WTC11 (cell line): ENCODE measurements at regions not wholly inside any gene's neighbourhood (a gene's known extent, or its start where the extent isn't known, plus 50 kb on each side); places are given as distances from the start of the nearest gene placed in this dataset.

ENCODE experiments used
- ATF6 ChIP-seq: sonication (generic); formaldehyde crosslinking; IDR thresholded peaks from 2 replicates; pipeline ENCODE4 v1.8.1; 2023; ENCODE audit warnings: mild to moderate bottlenecking, missing genetic modification reagents
- ETV6 ChIP-seq: sonication (generic); formaldehyde crosslinking; IDR thresholded peaks from 2 replicates; pipeline ENCODE4 v1.8.1; 2022; ENCODE audit warnings: mild to moderate bottlenecking, missing genetic modification reagents
- TF ChIP-seq, protein P1 (sequence below): sonication (generic); formaldehyde crosslinking; IDR thresholded peaks from 2 replicates; pipeline ENCODE4 v1.8.1; 2023; ENCODE audit warnings: mild to moderate bottlenecking, missing genetic modification reagents, moderate library complexity
- TF ChIP-seq, protein P2 (sequence below): sonication (generic); formaldehyde crosslinking; IDR thresholded peaks from 2 replicates; pipeline ENCODE4 v1.8.1; 2022; ENCODE audit warnings: missing genetic modification reagents, borderline replicate concordance
- TF ChIP-seq, protein P3 (sequence below): fragments of 200-600 bp; IDR thresholded peaks from 2 replicates; pipeline ENCODE4 v1.8.0; 2022; ENCODE audit warnings: antibody characterized with exemption

DNA sequence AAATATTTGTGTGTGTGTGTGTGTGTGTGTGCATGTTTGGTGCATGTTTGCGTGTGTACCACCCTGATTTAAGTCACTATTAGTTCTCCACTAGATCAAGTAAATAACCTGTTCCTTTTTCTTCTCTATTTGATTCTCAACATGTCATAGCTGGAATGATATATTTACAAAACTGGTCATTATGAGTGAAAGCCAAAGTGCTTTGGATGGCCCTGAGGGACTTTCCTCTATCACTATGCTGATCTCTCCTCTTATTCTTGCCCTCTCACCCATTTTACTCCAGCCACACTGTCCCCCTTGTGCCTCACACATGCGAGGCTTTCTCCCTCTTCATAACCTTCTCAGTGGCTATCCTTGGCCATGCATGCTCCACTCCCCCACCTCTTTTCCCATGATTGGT lies 144.6 kb upstream of the NMUR2 start:
- TF ChIP-seq ETV6 (CRISPR knock-in tag) (no peak), ATF6 (no peak)
- TF ChIP-seq, protein P1, sequence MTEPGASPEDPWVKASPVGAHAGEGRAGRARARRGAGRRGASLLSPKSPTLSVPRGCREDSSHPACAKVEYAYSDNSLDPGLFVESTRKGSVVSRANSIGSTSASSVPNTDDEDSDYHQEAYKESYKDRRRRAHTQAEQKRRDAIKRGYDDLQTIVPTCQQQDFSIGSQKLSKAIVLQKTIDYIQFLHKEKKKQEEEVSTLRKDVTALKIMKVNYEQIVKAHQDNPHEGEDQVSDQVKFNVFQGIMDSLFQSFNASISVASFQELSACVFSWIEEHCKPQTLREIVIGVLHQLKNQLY (CRISPR knock-in tag) = no peak
- TF ChIP-seq, protein P2, sequence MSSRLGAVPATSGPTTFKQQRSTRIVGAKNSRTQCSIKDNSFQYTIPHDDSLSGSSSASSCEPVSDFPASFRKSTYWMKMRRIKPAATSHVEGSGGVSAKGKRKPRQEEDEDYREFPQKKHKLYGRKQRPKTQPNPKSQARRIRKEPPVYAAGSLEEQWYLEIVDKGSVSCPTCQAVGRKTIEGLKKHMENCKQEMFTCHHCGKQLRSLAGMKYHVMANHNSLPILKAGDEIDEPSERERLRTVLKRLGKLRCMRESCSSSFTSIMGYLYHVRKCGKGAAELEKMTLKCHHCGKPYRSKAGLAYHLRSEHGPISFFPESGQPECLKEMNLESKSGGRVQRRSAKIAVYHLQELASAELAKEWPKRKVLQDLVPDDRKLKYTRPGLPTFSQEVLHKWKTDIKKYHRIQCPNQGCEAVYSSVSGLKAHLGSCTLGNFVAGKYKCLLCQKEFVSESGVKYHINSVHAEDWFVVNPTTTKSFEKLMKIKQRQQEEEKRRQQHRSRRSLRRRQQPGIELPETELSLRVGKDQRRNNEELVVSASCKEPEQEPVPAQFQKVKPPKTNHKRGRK (CRISPR knock-in tag) = no peak
- TF ChIP-seq, protein P3, sequence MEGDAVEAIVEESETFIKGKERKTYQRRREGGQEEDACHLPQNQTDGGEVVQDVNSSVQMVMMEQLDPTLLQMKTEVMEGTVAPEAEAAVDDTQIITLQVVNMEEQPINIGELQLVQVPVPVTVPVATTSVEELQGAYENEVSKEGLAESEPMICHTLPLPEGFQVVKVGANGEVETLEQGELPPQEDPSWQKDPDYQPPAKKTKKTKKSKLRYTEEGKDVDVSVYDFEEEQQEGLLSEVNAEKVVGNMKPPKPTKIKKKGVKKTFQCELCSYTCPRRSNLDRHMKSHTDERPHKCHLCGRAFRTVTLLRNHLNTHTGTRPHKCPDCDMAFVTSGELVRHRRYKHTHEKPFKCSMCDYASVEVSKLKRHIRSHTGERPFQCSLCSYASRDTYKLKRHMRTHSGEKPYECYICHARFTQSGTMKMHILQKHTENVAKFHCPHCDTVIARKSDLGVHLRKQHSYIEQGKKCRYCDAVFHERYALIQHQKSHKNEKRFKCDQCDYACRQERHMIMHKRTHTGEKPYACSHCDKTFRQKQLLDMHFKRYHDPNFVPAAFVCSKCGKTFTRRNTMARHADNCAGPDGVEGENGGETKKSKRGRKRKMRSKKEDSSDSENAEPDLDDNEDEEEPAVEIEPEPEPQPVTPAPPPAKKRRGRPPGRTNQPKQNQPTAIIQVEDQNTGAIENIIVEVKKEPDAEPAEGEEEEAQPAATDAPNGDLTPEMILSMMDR = no peak
